ENCODE measurements at regions not wholly inside any gene's neighbourhood (a gene's known extent, or its start where the extent isn't known, plus 50 kb on each side); places are given as distances from the start of the nearest gene placed in this dataset.
"Not testable (repeated sequence)": the region's sequence is repeated elsewhere in the genome, so short reads cannot be mapped to it uniquely, and the experiment has no call there.

- no peak for TF ChIP-seq CTCF (IDR thresholded peaks at IDR 0.05; ENCODE audit: insufficient read depth, low read length)
- no peak for DNase-seq (ENCODE audit: low read depth)
- no peak overlapping the region for H3K4me3 ChIP-seq (ENCODE audit: low read depth, low read length)
These were observed 1071.8 kb upstream of the CITED2 start for GRCh38 chr6:140446241-140446640.

GRCh38 chr6:140445474-140446004 is 1071.1 kb upstream of the CITED2 start:
- DNase-seq (ENCODE audit: low read depth) = peak; percentile 84
- no peak for TF ChIP-seq CTCF (IDR thresholded peaks at IDR 0.05; ENCODE audit: insufficient read depth, low read length)
- no peak overlapping the region for H3K4me3 ChIP-seq (ENCODE audit: low read depth, low read length)

- not testable (repeated sequence) for H3K4me3 ChIP-seq (ENCODE audit: low read depth, low read length); DNase-seq (ENCODE audit: low read depth)
These were observed 1068.7 kb upstream of the CITED2 start for GRCh38 chr6:140443112-140443511.

- DNase-seq (ENCODE audit: low read depth) = peak; percentile 41
- H3K4me3 ChIP-seq (ENCODE audit: low read depth, low read length) = no peak overlapping the region
- peak; percentile 25 for TF ChIP-seq CTCF (IDR thresholded peaks at IDR 0.05; ENCODE audit: insufficient read depth, low read length)
These were observed 1066.8 kb upstream of the CITED2 start for GRCh38 chr6:140441256-140441655.

GRCh38 chr6:140440223-140440835 is 1065.9 kb upstream of the CITED2 start:
- no peak for TF ChIP-seq CTCF (IDR thresholded peaks at IDR 0.05; ENCODE audit: insufficient read depth, low read length)
- DNase-seq (ENCODE audit: low read depth) = no peak
- no peak overlapping the region for H3K4me3 ChIP-seq (ENCODE audit: low read depth, low read length)

- no peak for TF ChIP-seq CTCF (IDR thresholded peaks at IDR 0.05; ENCODE audit: insufficient read depth, low read length)
- DNase-seq (ENCODE audit: low read depth) = no peak
- H3K4me3 ChIP-seq (ENCODE audit: low read depth, low read length) = no peak overlapping the region
These were observed 1063.9 kb upstream of the CITED2 start for GRCh38 chr6:140438346-140438735.

GRCh38 chr6:140437619-140438345 is 1063.3 kb upstream of the CITED2 start:
- TF ChIP-seq CTCF (IDR thresholded peaks at IDR 0.05; ENCODE audit: insufficient read depth, low read length) = no peak
- H3K4me3 ChIP-seq (ENCODE audit: low read depth, low read length) = no peak overlapping the region
- DNase-seq (ENCODE audit: low read depth) = no peak
